Lung (tissue), 11 donors: ENCODE measurements at regions not wholly inside any gene's neighbourhood (a gene's known extent, or its start where the extent isn't known, plus 50 kb on each side); places are given as distances from the start of the nearest gene placed in this dataset.
A peak's percentile ranks its signal among the peaks of the same experiment; 100 is the strongest.

Source experiments
- ATAC-seq: fragments of 200-7000 bp; cut with Tn5 transposase; one replicate; pipeline ENCODE4 v1.9.1; 2020; ENCODE audit warnings: moderate number of reproducible peaks; ENCODE audit not compliant: insufficient read depth, low FRiP score
- DNase-seq, 3 donors: peaks; one replicate each; pipeline ENCODE4 v3.0.0-alpha.2; 2013 to 2017
- H3K27ac ChIP-seq, 2 donors: one replicate each; pipeline ENCODE4 v1.5.1; 2013; ENCODE audit warnings: mild to moderate bottlenecking in 2 of 2, moderate library complexity in 2 of 2, control low read depth in 1 of 2, inconsistent platforms in 1 of 2, low read depth in 1 of 2, low read length in 1 of 2
- H3K27me3 ChIP-seq, 3 donors: one replicate each; pipeline ENCODE4 v1.5.1; 2013; ENCODE audit warnings: low read length in 2 of 3; ENCODE audit not compliant: control insufficient read depth in 3 of 3, insufficient read depth in 3 of 3
- H3K36me3 ChIP-seq, 4 donors: one replicate each; pipeline ENCODE4 v1.5.1; 2013; ENCODE audit warnings: low read length in 4 of 4, mild to moderate bottlenecking in 1 of 4, moderate library complexity in 1 of 4; ENCODE audit not compliant: control insufficient read depth in 4 of 4, insufficient read depth in 4 of 4
- H3K4me1 ChIP-seq, 5 donors: one replicate each; pipeline ENCODE4 v1.5.1; 2013; ENCODE audit warnings: low read length in 5 of 5, mild to moderate bottlenecking in 2 of 5, moderate library complexity in 1 of 5; ENCODE audit not compliant: control insufficient read depth in 5 of 5, insufficient read depth in 5 of 5
- H3K4me3 ChIP-seq: one replicate; pipeline ENCODE4 v1.5.1; 2013; ENCODE audit warnings: mild to moderate bottlenecking, control low read depth, moderate library complexity
- H3K9ac ChIP-seq, 2 donors: one replicate each; pipeline ENCODE4 v1.5.1; 2013; ENCODE audit warnings: low read length in 2 of 2, control low read depth in 1 of 2; ENCODE audit not compliant: insufficient read depth in 1 of 2
- H3K9me3 ChIP-seq, 4 donors: one replicate each; pipeline ENCODE4 v1.5.1; 2013; ENCODE audit warnings: low read length in 3 of 4, mild to moderate bottlenecking in 1 of 4, moderate library complexity in 1 of 4; ENCODE audit not compliant: control insufficient read depth in 4 of 4, insufficient read depth in 3 of 4
- CTCF ChIP-seq: IDR thresholded peaks from 2 replicates; pipeline ENCODE4 v1.5.1; 2012; ENCODE audit warnings: mild to moderate bottlenecking; ENCODE audit errors: control extremely low read depth, extremely low read depth
- WGBS, 2 donors: extraction: QIAGEN DNeasy Blood & Tissue Kit; methylation state at CpG; one replicate each; pipeline ENCODE4 v1.1.7; 2013; 5-methylcytosine and 5-hydroxymethylcytosine counted together
- donor health status: control.
- donor health status: control.
- donor health status: Bipolar disorder and iron deficiency.
- donor health status: healthy.
- donor health status: DM: yes; HTN: yes; CAD: no.

GRCh38 chr10:44013981-44014380, 365.3 kb upstream of the ZNF32 start:
- TF ChIP-seq CTCF = no peak
- Histone ChIP-seq H3K9me3 (no peaks in the 10 kb centered on the region), H3K27ac (no peak overlapping the region), H3K4me3 (no peak overlapping the region), H3K4me1 (peaks cover 0 to 9% (median 0%) of the 10 kb centered on the region in 5 donors), H3K9ac (no peak overlapping the region), H3K27me3 (no peaks in the 10 kb centered on the region), H3K36me3 (no peaks in the 10 kb centered on the region)
- DNase-seq = no peak
- 47 to 64% methylated on average over 1 of the region's 1 CpG for WGBS, 2 donors
- ATAC-seq = no peak

DNA sequence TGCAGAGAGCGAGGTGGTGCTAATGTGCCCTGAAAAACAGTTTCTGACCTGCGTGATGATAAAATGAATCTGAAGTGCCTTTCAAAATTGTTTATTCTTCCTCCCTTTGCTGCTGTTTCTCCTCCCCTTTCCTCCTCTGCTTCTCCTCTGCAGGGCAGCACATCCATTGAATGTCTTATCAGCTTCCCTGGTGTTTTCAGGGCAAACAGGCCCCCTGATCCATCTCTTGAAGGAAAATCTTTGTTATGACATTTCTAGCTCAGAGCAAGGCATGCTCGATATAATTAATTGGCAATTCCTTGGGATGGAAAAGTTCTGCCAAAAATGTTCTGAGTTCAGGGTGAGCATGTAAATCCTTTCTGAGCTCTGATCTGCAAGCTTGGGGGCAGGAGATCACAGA, 364.2 kb upstream of the ZNF32 start:
- Histone ChIP-seq H3K4me3 (no peak overlapping the region), H3K36me3 (no peaks in the 10 kb centered on the region), H3K27me3 (no peaks in the 10 kb centered on the region), H3K9me3 (no peaks in the 10 kb centered on the region), H3K4me1 (peaks cover 0 to 9% (median 3%) of the 10 kb centered on the region in 5 donors), H3K27ac (no peak overlapping the region), H3K9ac (no peak overlapping the region)
- 50 to 68% methylated on average over 3 of the region's 3 CpGs for WGBS, 2 donors
- ATAC-seq = no peak
- no peak for DNase-seq
- TF ChIP-seq CTCF = no peak

GRCh38 chr10:44011603-44011981, 362.9 kb upstream of the ZNF32 start:
- 80 to 93% methylated on average over 5 of the region's 5 CpGs for WGBS, 2 donors
- DNase-seq = peak; percentile 65 to 79 (median 70)
- no peak for TF ChIP-seq CTCF

DNA sequence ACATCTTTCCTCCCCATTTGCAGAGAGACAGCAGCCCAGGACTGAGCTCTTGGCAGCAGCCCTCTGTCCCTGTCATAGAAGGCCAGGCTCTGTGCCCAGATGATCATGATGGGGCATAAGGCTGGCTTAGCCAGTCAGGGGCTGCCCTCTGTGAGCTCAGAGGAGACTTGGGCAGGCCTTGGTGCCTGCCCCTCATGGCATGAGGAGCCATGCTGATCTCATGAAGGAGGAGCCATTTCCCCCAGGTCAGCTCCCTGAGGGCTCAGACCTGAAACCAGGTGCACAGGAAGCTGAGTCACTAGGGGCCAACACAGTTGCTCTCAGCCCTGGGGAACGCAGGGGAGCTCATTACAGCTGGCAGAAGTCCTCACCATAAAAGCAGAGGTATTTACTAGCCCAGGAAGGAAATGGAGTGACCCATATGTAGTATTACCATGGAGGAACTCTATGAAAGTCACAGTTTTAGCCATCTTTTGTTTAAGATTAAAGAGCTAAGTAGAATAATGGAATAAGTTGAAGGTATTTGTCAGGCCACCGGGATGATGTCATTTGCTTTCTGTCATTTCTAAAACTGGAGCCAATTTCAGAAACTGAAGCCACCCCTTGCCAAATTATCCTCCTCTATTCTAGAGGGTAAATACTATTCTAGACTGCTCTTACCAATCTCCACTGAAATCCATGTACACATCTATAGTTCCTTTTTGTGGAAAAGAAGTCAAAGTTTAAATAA, 362.4 kb upstream of the ZNF32 start:
- no peak for ATAC-seq
- peaks cover 0 to 9% (median 3%) of the 10 kb centered on the region in 5 donors for H3K4me1 ChIP-seq
- no peak for DNase-seq
- no peaks in the 10 kb centered on the region for H3K27me3 ChIP-seq
- WGBS, 2 donors = 36 to 71% methylated on average over 2 of the region's 2 CpGs
- H3K36me3 ChIP-seq = no peaks in the 10 kb centered on the region
- no peak overlapping the region for H3K27ac ChIP-seq
- H3K9me3 ChIP-seq = no peaks in the 10 kb centered on the region
- no peak for TF ChIP-seq CTCF
- H3K4me3 ChIP-seq = no peak overlapping the region
- no peak overlapping the region for H3K9ac ChIP-seq

More at GRCh38 chr10:44011603-44011981, 362.9 kb upstream of the ZNF32 start:
- Histone ChIP-seq H3K9ac (no peak overlapping the region), H3K4me1 (peaks cover 0 to 9% (median 3%) of the 10 kb centered on the region in 5 donors), H3K4me3 (no peak overlapping the region), H3K27me3 (no peaks in the 10 kb centered on the region), H3K9me3 (no peaks in the 10 kb centered on the region), H3K36me3 (no peaks in the 10 kb centered on the region), H3K27ac (no peak overlapping the region)
- no peak for ATAC-seq
